ENCODE measurements at regions not wholly inside any gene's neighbourhood (a gene's known extent, or its start where the extent isn't known, plus 50 kb on each side); places are given as distances from the start of the nearest gene placed in this dataset.

GRCh38 chr2:45223531-45223930, 214.3 kb upstream of the SIX2 start:
- TF ChIP-seq, protein P1, sequence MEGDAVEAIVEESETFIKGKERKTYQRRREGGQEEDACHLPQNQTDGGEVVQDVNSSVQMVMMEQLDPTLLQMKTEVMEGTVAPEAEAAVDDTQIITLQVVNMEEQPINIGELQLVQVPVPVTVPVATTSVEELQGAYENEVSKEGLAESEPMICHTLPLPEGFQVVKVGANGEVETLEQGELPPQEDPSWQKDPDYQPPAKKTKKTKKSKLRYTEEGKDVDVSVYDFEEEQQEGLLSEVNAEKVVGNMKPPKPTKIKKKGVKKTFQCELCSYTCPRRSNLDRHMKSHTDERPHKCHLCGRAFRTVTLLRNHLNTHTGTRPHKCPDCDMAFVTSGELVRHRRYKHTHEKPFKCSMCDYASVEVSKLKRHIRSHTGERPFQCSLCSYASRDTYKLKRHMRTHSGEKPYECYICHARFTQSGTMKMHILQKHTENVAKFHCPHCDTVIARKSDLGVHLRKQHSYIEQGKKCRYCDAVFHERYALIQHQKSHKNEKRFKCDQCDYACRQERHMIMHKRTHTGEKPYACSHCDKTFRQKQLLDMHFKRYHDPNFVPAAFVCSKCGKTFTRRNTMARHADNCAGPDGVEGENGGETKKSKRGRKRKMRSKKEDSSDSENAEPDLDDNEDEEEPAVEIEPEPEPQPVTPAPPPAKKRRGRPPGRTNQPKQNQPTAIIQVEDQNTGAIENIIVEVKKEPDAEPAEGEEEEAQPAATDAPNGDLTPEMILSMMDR (IDR thresholded peaks at IDR 0.05), result no peak
- no peak for TF ChIP-seq POLR2A (IDR thresholded peaks at IDR 0.05)
